ENCODE measurements at regions not wholly inside any gene's neighbourhood (a gene's known extent, or its start where the extent isn't known, plus 50 kb on each side); places are given as distances from the start of the nearest gene placed in this dataset.

DNA sequence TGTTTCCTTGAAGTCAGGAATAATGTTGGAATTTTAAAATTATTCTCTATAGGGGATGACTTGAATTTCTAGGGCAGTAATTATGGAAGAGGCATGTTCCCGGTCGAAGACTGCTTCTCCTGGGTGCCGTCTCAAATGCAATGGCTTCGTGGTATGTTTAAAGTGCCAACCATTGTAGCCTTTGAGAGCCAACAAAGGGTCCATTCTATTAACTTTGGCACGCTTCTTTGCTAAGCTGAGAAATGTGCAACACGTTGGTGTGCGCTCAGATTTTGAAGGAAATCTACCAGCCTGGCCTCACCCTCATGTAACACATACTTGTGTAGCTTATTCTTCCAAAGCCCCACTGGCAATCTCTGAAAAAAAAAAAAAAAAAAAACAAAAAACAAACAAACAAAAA, 221.2 kb upstream of the ANKH start:
- TF ChIP-seq, protein P1, sequence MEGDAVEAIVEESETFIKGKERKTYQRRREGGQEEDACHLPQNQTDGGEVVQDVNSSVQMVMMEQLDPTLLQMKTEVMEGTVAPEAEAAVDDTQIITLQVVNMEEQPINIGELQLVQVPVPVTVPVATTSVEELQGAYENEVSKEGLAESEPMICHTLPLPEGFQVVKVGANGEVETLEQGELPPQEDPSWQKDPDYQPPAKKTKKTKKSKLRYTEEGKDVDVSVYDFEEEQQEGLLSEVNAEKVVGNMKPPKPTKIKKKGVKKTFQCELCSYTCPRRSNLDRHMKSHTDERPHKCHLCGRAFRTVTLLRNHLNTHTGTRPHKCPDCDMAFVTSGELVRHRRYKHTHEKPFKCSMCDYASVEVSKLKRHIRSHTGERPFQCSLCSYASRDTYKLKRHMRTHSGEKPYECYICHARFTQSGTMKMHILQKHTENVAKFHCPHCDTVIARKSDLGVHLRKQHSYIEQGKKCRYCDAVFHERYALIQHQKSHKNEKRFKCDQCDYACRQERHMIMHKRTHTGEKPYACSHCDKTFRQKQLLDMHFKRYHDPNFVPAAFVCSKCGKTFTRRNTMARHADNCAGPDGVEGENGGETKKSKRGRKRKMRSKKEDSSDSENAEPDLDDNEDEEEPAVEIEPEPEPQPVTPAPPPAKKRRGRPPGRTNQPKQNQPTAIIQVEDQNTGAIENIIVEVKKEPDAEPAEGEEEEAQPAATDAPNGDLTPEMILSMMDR (IDR thresholded peaks at IDR 0.05; ENCODE audit: control extremely low read depth, extremely low read depth, low read depth, missing control alignments) = no peak
- POLR2A ChIA-PET = interaction anchor here (0.7 kb wide), 1 partner anchor 33 kb away, joined by 8 read pairs; no protein-coding TSS in a partner anchor
- CTCF ChIA-PET = no interaction called here
- no peak for DNase-seq (ENCODE audit: extremely low spot score)

DNA sequence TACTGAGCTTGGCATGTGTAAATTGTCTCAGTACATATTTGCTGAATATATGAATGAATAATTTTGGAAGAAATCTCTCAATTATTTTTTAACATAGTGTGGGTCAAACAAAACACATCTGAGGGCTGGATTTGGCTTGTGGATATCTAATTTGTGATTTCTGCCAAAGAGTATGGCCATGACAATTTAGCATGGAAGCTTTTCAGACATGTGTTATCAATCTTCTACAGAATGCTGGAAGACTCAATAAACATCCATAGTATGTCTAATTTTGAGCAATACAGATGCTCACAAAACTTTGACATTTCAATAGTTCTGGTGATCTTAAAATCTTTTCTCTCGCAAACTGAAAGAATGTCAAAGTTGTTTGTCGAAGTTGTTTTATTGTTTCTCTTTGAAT, 214.1 kb upstream of the ANKH start:
- no peak for DNase-seq (ENCODE audit: extremely low spot score)
- CTCF ChIA-PET = interaction anchor here (2.4 kb wide), 1 partner anchor 20 kb away, joined by 7 read pairs; no protein-coding TSS in a partner anchor
- TF ChIP-seq, protein P1 (IDR thresholded peaks at IDR 0.05; ENCODE audit: control extremely low read depth, extremely low read depth, low read depth, missing control alignments) = no peak
- POLR2A ChIA-PET = no interaction called here

DNA sequence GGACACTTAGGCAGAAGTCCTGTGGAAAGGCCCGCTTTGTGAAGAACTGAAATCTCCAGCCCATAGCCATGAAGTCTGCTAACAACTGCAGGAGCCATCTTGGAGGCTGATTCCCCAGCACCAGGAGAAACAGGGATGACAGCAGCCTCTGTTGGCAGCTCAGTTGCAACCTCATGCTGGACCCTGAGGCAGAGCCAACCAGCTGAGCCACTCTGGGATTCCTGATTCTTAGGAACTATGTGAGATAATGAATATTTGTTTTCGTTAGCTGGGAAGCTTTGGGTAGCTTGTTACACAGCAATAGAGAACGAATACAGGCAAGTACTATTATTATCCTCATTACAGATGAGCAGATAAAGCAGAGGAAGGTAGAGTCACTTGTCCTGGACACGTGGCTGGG, 210.5 kb upstream of the ANKH start:
- ChIA-PET CTCF (interaction anchor here (2.1 to 2.2 kb wide), 2 partner anchors 20 to 24 kb away, joined by 5 to 6 read pairs; no protein-coding TSS in a partner anchor), POLR2A (no interaction called here)
- no peak for DNase-seq (ENCODE audit: extremely low spot score)
- TF ChIP-seq, protein P1 (IDR thresholded peaks at IDR 0.05; ENCODE audit: control extremely low read depth, extremely low read depth, low read depth, missing control alignments) = no peak

DNA sequence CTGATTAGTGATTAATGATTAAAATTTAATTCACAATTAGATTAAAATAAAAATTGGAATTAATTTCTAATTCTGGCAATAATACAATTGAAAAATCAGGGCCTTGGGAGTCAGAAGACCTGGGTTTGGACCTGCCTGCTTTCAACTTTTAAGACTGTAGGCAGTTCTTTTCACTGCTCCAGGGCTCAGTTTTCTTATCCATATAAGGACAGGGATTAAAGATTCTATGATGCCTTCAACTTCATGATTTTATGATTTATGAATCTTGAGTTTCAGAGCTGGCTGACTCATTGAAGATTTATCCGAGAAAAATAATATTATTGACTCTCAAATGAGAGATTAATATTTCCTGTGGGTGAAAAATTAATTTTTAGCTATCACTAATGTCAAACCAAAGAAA, 208.6 kb upstream of the ANKH start:
- ChIA-PET CTCF (interaction anchor here (0.8 to 1.2 kb wide), 3 partner anchors 9 to 34 kb away, joined by 3 to 4 read pairs (median 3); no protein-coding TSS in a partner anchor), POLR2A (no interaction called here)
- no peak for DNase-seq (ENCODE audit: extremely low spot score)
- TF ChIP-seq, protein P1 (IDR thresholded peaks at IDR 0.05; ENCODE audit: control extremely low read depth, extremely low read depth, low read depth, missing control alignments) = no peak

DNA sequence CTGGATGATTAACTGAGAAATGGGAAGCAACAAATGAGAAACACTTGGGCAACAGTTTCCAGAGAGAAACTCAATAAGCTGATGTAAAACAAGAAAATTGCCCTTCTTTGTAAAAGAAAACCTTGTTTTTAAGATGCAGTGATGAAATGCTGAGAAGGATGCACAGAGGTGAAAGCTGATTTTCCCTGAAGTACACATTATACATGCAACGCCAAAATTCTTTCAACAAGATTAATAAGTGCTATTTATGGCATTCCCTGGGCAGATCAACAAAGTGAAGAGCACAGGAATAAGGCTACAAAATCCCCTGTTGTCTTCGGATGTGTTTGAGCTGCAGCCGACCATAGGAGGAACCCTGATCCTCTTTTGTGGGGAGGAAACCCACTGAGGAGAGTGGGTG, 208.0 kb upstream of the ANKH start:
- CTCF ChIA-PET = interaction anchor here (1.1 to 1.2 kb wide), 2 partner anchors 9 to 11 kb away, joined by 3 to 4 read pairs; no protein-coding TSS in a partner anchor
- no peak for DNase-seq (ENCODE audit: extremely low spot score)
- TF ChIP-seq, protein P1 (IDR thresholded peaks at IDR 0.05; ENCODE audit: control extremely low read depth, extremely low read depth, low read depth, missing control alignments) = no peak
- POLR2A ChIA-PET = no interaction called here

DNA sequence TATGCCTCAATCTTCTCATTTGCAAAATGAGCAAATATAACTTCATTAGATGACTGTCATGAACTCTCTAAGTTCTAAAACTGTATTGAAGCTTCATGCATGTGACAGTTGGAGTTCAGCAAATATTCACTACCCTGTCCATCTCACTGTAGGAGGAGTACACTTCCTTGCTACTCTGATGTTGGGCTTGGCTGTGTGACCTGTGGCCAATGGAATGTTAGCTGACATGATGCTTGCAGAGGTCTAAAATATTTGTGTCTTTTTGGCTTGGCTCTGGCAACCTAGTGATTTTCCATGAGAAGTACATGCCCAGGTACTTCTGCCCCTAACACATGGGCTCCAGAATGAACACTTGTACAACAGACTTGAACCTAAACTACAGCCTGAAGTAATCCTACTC, 203.1 kb upstream of the ANKH start:
- ChIA-PET CTCF (interaction anchor here (0.9 kb wide), 2 partner anchors 31 to 34 kb away, joined by 3 read pairs; no protein-coding TSS in a partner anchor), POLR2A (no interaction called here)
- TF ChIP-seq, protein P1 (IDR thresholded peaks at IDR 0.05; ENCODE audit: control extremely low read depth, extremely low read depth, low read depth, missing control alignments) = no peak
- DNase-seq (ENCODE audit: extremely low spot score) = no peak

All from GM10248 (cell line).